T-helper 17 cell (primary cell): ENCODE measurements at regions not wholly inside any gene's neighbourhood (a gene's known extent, or its start where the extent isn't known, plus 50 kb on each side); places are given as distances from the start of the nearest gene placed in this dataset.
"Not testable (repeated sequence)": the region's sequence is repeated elsewhere in the genome, so short reads cannot be mapped to it uniquely, and the experiment has no call there.

Experiments
- ATAC-seq: fragments of 150-1000 bp; cut with Tn5 transposase; 2 replicates; pipeline ENCODE4 v1.10.0; 2021; ENCODE audit warnings: mild to moderate bottlenecking, moderate library complexity
- DNase-seq, 3 donors: peaks; one replicate each; pipeline versions ENCODE4 v3.0.0 to v3.0.0-alpha.2; 2020 to 2021
- H3K9me3 ChIP-seq: one replicate; pipeline ENCODE4 v1.7.0; 2013; ENCODE audit warnings: low read length, mild to moderate bottlenecking; ENCODE audit not compliant: control insufficient read depth, poor library complexity, severe bottlenecking
- H3K27ac Mint-ChIP-seq: one replicate; pipeline ENCODE4 v1.8.0; 2022; ENCODE audit warnings: mild to moderate bottlenecking, moderate library complexity, mixed read lengths
- H3K27me3 Mint-ChIP-seq: one replicate; pipeline ENCODE4 v1.8.0; 2022; ENCODE audit warnings: mixed read lengths
- H3K36me3 Mint-ChIP-seq: one replicate; pipeline ENCODE4 v1.8.0; 2022; ENCODE audit warnings: low read depth, mixed read lengths
- H3K4me1 Mint-ChIP-seq: one replicate; pipeline ENCODE4 v1.8.0; 2022; ENCODE audit warnings: mild to moderate bottlenecking, mixed read lengths
- H3K4me3 Mint-ChIP-seq: one replicate; pipeline ENCODE4 v1.8.0; 2022; ENCODE audit warnings: mild to moderate bottlenecking, moderate library complexity, mixed read lengths

GRCh38 chr18:104264-104663 is 54.1 kb upstream of the USP14 start:
- not testable (repeated sequence) for ATAC-seq, H3K9me3 ChIP-seq, DNase-seq, H3K4me3 Mint-ChIP-seq, H3K4me1 Mint-ChIP-seq, H3K27ac Mint-ChIP-seq, H3K36me3 Mint-ChIP-seq
- H3K27me3 Mint-ChIP-seq = peaks cover 10% of the 10 kb centered on the region

GRCh38 chr18:105161-106053 is 53.0 kb upstream of the USP14 start:
- peak; percentile 55 for ATAC-seq
- H3K4me3 Mint-ChIP-seq, H3K9me3 ChIP-seq, DNase-seq, H3K4me1 Mint-ChIP-seq, H3K27ac Mint-ChIP-seq, H3K36me3 Mint-ChIP-seq: not testable (repeated sequence)
- H3K27me3 Mint-ChIP-seq = peaks cover 10% of the 10 kb centered on the region

GRCh38 chr18:106054-106851 is 52.1 kb upstream of the USP14 start:
- not testable (repeated sequence) for H3K36me3 Mint-ChIP-seq, H3K4me3 Mint-ChIP-seq, H3K27ac Mint-ChIP-seq, H3K9me3 ChIP-seq, DNase-seq, ATAC-seq, H3K27me3 Mint-ChIP-seq, H3K4me1 Mint-ChIP-seq

GRCh38 chr18:106868-107384 is 51.4 kb upstream of the USP14 start:
- not testable (repeated sequence) for H3K4me3 Mint-ChIP-seq, H3K27me3 Mint-ChIP-seq, H3K9me3 ChIP-seq, H3K36me3 Mint-ChIP-seq, H3K27ac Mint-ChIP-seq, ATAC-seq, DNase-seq, H3K4me1 Mint-ChIP-seq

- ATAC-seq, H3K36me3 Mint-ChIP-seq, H3K9me3 ChIP-seq, H3K4me3 Mint-ChIP-seq, H3K27ac Mint-ChIP-seq, H3K4me1 Mint-ChIP-seq, H3K27me3 Mint-ChIP-seq, DNase-seq: not testable (repeated sequence)
Measured at GRCh38 chr18:107464-107863, 50.9 kb upstream of the USP14 start.

GRCh38 chr18:107947-108664 is 50.3 kb upstream of the USP14 start:
- H3K27me3 Mint-ChIP-seq, H3K27ac Mint-ChIP-seq, H3K36me3 Mint-ChIP-seq, DNase-seq, H3K4me1 Mint-ChIP-seq, H3K4me3 Mint-ChIP-seq, H3K9me3 ChIP-seq: not testable (repeated sequence)
- ATAC-seq = peak; percentile 32
